ENCODE measurements at regions not wholly inside any gene's neighbourhood (a gene's known extent, or its start where the extent isn't known, plus 50 kb on each side); places are given as distances from the start of the nearest gene placed in this dataset.

DNA sequence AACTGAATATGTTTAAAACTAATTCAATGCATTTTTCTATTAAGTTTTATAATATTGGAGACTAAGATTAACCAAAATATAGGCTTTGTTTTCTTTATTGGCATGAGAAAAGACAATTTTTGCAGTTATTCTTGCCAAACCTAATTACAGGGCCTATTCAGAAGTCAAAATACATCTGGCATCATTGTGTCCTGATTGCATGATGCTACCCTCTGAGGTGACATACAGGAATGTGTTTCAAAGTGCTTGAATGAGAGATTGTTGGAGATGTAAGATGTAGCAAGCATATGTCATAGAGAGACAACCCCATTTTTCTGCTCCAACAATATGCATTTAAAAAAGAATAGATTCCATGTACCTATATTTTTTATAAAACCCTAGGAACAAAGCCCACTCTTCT lies 1036.4 kb downstream of the PCDH18 start:
- TF ChIP-seq, protein P1, sequence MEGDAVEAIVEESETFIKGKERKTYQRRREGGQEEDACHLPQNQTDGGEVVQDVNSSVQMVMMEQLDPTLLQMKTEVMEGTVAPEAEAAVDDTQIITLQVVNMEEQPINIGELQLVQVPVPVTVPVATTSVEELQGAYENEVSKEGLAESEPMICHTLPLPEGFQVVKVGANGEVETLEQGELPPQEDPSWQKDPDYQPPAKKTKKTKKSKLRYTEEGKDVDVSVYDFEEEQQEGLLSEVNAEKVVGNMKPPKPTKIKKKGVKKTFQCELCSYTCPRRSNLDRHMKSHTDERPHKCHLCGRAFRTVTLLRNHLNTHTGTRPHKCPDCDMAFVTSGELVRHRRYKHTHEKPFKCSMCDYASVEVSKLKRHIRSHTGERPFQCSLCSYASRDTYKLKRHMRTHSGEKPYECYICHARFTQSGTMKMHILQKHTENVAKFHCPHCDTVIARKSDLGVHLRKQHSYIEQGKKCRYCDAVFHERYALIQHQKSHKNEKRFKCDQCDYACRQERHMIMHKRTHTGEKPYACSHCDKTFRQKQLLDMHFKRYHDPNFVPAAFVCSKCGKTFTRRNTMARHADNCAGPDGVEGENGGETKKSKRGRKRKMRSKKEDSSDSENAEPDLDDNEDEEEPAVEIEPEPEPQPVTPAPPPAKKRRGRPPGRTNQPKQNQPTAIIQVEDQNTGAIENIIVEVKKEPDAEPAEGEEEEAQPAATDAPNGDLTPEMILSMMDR (IDR thresholded peaks at IDR 0.05; ENCODE audit: insufficient read depth, low read length, poor library complexity, severe bottlenecking) = no peak
- no peak for TF ChIP-seq EZH2phosphoT487 (conservative IDR thresholded peaks at IDR 0.05; ENCODE audit: low read length)

Data from SU-DHL-6 (cell line).